Endothelial cell of umbilical vein (primary cell): ENCODE measurements at regions not wholly inside any gene's neighbourhood (a gene's known extent, or its start where the extent isn't known, plus 50 kb on each side); places are given as distances from the start of the nearest gene placed in this dataset.
A peak's percentile ranks its signal among the peaks of the same experiment; 100 is the strongest.

ENCODE experiments used
- BruUV-seq: library from RNA; stranded (reverse); fragments of 400-500 nt; replicated peaks from 2 replicates; lab custom pipeline; 2021; lab: Mats Ljungman, UMichigan
- CTCF ChIA-PET: fragments of 300-600, 350-600 bp; sonication (Branson Sonifier 250); formaldehyde crosslinking; loops from one replicate; lab custom pipeline; 2021; ENCODE audit warnings: antibody characterized with exemption, inconsistent platforms; lab: Charles Lee
- POLR2A ChIA-PET: fragments of 300-600, 350-600 bp; sonication (Branson Sonifier 250); formaldehyde crosslinking; loops from one replicate; lab custom pipeline; 2021; ENCODE audit warnings: antibody characterized with exemption, inconsistent platforms; lab: Charles Lee
- DNase-seq: peaks from one replicate; pipeline ENCODE4 v3.0.0-alpha.2; 2011; ENCODE audit warnings: low read depth, low spot score
- FAIRE-seq: peaks from 2 replicates; lab custom pipeline; 2011; peaks lifted over from hg19 to GRCh38; lab: Jason Lieb, UNC
- H2AFZ ChIP-seq: 2 replicates; pipeline ENCODE4 v1.6.0; 2012; ENCODE audit warnings: low read depth, low read length, control low read depth, inconsistent platforms
- H3K27ac ChIP-seq: 2 replicates; pipeline ENCODE4 v1.5.1; 2011; ENCODE audit warnings: low read depth, mild to moderate bottlenecking, control low read depth, low read length, moderate library complexity; ENCODE audit not compliant: insufficient read depth
- H3K27me3 ChIP-seq, 2 experiments: 2 replicates each; pipeline versions ENCODE4 v1.6.0 to v1.6.1; 2011; ENCODE audit warnings: low read length in 2 of 2, mixed read lengths in 1 of 2; ENCODE audit not compliant: control insufficient read depth in 2 of 2, insufficient read depth in 2 of 2
- H3K36me3 ChIP-seq, 2 experiments: 2 replicates in 1 of 2; 3 replicates in 1 of 2; pipeline ENCODE4 v1.5.1; 2011; ENCODE audit warnings: low read length in 2 of 2, mild to moderate bottlenecking in 1 of 2, moderate library complexity in 1 of 2; ENCODE audit not compliant: control insufficient read depth in 2 of 2, insufficient read depth in 2 of 2; ENCODE audit errors: extremely low read depth in 1 of 2
- H3K4me1 ChIP-seq: 3 replicates; pipeline ENCODE4 v1.5.1; 2011; ENCODE audit warnings: mild to moderate bottlenecking, low read length; ENCODE audit not compliant: control insufficient read depth, insufficient read depth; ENCODE audit errors: extremely low read depth
- H3K4me2 ChIP-seq: 2 replicates; pipeline ENCODE4 v1.6.1; 2011; ENCODE audit warnings: low read length, control low read depth, mixed read lengths; ENCODE audit not compliant: insufficient read depth
- H3K4me3 ChIP-seq, 3 experiments: fragments of 200-600 bp in 1 of 3; sonication (generic), shearing (Covaris generic) in 1 of 3; replicated peaks in 1 of 3; 2 replicates each; pipeline ENCODE4 v1.5.1; 2011 to 2016; ENCODE audit warnings: control low read depth in 3 of 3, low read length in 3 of 3, mild to moderate bottlenecking in 2 of 3, inconsistent platforms in 1 of 3, low read depth in 1 of 3, moderate library complexity in 1 of 3; ENCODE audit not compliant: insufficient read depth in 1 of 3
- H3K79me2 ChIP-seq: 2 replicates; pipeline ENCODE4 v1.6.0; 2012; ENCODE audit warnings: low read length, inconsistent platforms; ENCODE audit not compliant: control insufficient read depth, insufficient read depth
- H3K9ac ChIP-seq: replicated peaks from 2 replicates; pipeline ENCODE3; 2011; ENCODE audit warnings: low read length, control low read depth; ENCODE audit not compliant: insufficient read depth; ENCODE audit errors: extremely low read depth
- H3K9me1 ChIP-seq: replicated peaks from 3 replicates; pipeline ENCODE4 v1.6.0; 2011; ENCODE audit warnings: mild to moderate bottlenecking, low read length; ENCODE audit not compliant: control insufficient read depth, insufficient read depth; ENCODE audit errors: extremely low read depth
- H3K9me3 ChIP-seq: replicated peaks from 2 replicates; pipeline ENCODE4 v1.5.1; 2012; ENCODE audit warnings: low read length, inconsistent platforms; ENCODE audit not compliant: control insufficient read depth, insufficient read depth
- H4K20me1 ChIP-seq: replicated peaks from 2 replicates; pipeline ENCODE3; 2011; ENCODE audit warnings: mild to moderate bottlenecking, low read length; ENCODE audit not compliant: control insufficient read depth, insufficient read depth; ENCODE audit errors: extremely low read depth
- CTCF ChIP-seq, 2 donors: IDR thresholded peaks; 1 replicate in 1 of 2; 2 replicates in 1 of 2; pipeline ENCODE4 v1.5.1; 2011; ENCODE audit warnings: low read length in 2 of 2, mild to moderate bottlenecking in 2 of 2, moderate library complexity in 2 of 2, control low read depth in 1 of 2, inconsistent platforms in 1 of 2, low read depth in 1 of 2; ENCODE audit not compliant: insufficient read depth in 1 of 2; ENCODE audit errors: extremely low read depth in 1 of 2
- EZH2 ChIP-seq: IDR thresholded peaks from 2 replicates; pipeline ENCODE4 v1.6.1; 2012; ENCODE audit warnings: borderline replicate concordance, low read depth, mild to moderate bottlenecking, moderate library complexity, low read length, inconsistent platforms; ENCODE audit not compliant: severe bottlenecking
- FOS ChIP-seq: IDR thresholded peaks from 2 replicates; pipeline ENCODE4 v1.6.1; 2011; ENCODE audit warnings: mild to moderate bottlenecking, low read length, moderate library complexity, borderline replicate concordance; ENCODE audit not compliant: insufficient read depth
- GATA2 ChIP-seq: IDR thresholded peaks from 2 replicates; pipeline ENCODE4 v1.7.0; 2011; ENCODE audit warnings: low read depth, mild to moderate bottlenecking, moderate library complexity, mixed read lengths, low read length; ENCODE audit not compliant: insufficient read length, insufficient read depth
- JUN ChIP-seq: IDR thresholded peaks from 2 replicates; pipeline ENCODE4 v1.6.1; 2011; ENCODE audit warnings: borderline replicate concordance, low read depth; ENCODE audit not compliant: insufficient read length, insufficient read depth
- MYC ChIP-seq: IDR thresholded peaks from one replicate; pipeline ENCODE4 v1.6.1; 2011; ENCODE audit warnings: mild to moderate bottlenecking, low read depth, low read length
- POLR2A ChIP-seq: IDR thresholded peaks from 2 replicates; pipeline ENCODE4 v1.6.1; 2012; ENCODE audit warnings: low read depth, mild to moderate bottlenecking, control low read depth, low read length
- POLR2AphosphoS5 ChIP-seq: IDR thresholded peaks from 2 replicates; pipeline ENCODE4 v1.6.1; 2012; ENCODE audit warnings: low read depth, mild to moderate bottlenecking, control low read depth, low read length, moderate library complexity; ENCODE audit not compliant: insufficient read depth
- dilution Hi-C: fragments of 300-500 bp; cut with MboI; formaldehyde crosslinking; loops from one replicate; pipeline ENCODE4 v1.15.0; 2019; ENCODE audit warnings: low sequenced_read_pairs; ENCODE audit not compliant: extremely low pct_ligation_motif_present
- intact Hi-C: fragments of 100-400 bp; cut with micrococcal nuclease; formaldehyde crosslinking; loops from one replicate; pipeline ENCODE4 v1.10.0; 2022
- TF ChIP-seq, protein P1 (sequence below): IDR thresholded peaks from 2 replicates; pipeline ENCODE4 v1.6.1; 2011; ENCODE audit not compliant: insufficient read depth, insufficient read length

DNA sequence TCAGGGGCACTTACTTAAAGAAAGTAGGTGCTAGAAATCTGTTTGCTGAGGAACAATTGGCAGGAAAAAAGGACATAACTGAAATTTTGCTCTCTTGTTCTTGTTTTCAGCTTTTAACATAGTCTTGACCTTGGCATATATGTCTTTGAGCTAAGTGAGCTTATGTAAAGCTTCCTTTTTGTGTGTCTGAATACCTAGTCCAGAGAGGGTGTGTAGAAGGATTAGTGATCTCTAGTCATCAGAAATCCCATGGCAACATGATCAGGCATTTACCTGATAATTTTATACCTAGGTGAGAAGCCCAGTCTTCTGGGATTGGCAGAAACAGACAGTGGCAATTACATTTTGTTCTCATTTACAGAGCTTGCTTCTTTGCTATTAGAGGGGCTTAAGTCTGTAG is 166.1 kb downstream of the SNAPC1 start:
- no peak overlapping the region for H3K4me3 ChIP-seq
- intact Hi-C loops (no loop called here), dilution Hi-C loops (no loop called here)
- H2AFZ ChIP-seq: no peak overlapping the region
- no peaks in the 10 kb centered on the region for H3K4me1 ChIP-seq
- no peaks in the 10 kb centered on the region for H3K9me3 ChIP-seq
- H3K36me3 ChIP-seq: no peaks in the 10 kb centered on the region
- FAIRE-seq (peak; percentile 37), DNase-seq (no peak)
- no peak overlapping the region for H3K4me2 ChIP-seq
- H3K79me2 ChIP-seq: no peaks in the 10 kb centered on the region
- TF ChIP-seq POLR2AphosphoS5 (no peak), CTCF (IDR thresholded peaks at IDR 0.05; ENCODE audit: extremely low read depth in 1 of 2, insufficient read depth in 1 of 2, low read depth in 1 of 2, low read length in 2 of 2) (no peak), MYC (no peak), JUN (no peak), GATA2 (no peak), FOS (no peak), EZH2 (no peak), POLR2A (no peak)
- TF ChIP-seq, protein P1, sequence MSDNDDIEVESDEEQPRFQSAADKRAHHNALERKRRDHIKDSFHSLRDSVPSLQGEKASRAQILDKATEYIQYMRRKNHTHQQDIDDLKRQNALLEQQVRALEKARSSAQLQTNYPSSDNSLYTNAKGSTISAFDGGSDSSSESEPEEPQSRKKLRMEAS: no peak
- H4K20me1 ChIP-seq: no peaks in the 10 kb centered on the region
- CTCF ChIA-PET: no interaction called here
- no peak overlapping the region for H3K9ac ChIP-seq
- POLR2A ChIA-PET: no interaction called here
- peaks cover 8 to 27% of the 10 kb centered on the region in 2 experiments for H3K27me3 ChIP-seq
- H3K9me1 ChIP-seq: no peaks in the 10 kb centered on the region
- no peak overlapping the region for H3K27ac ChIP-seq
- no TSS peak for BruUV-seq
